ENCODE measurements at regions not wholly inside any gene's neighbourhood (a gene's known extent, or its start where the extent isn't known, plus 50 kb on each side); places are given as distances from the start of the nearest gene placed in this dataset.

DNA sequence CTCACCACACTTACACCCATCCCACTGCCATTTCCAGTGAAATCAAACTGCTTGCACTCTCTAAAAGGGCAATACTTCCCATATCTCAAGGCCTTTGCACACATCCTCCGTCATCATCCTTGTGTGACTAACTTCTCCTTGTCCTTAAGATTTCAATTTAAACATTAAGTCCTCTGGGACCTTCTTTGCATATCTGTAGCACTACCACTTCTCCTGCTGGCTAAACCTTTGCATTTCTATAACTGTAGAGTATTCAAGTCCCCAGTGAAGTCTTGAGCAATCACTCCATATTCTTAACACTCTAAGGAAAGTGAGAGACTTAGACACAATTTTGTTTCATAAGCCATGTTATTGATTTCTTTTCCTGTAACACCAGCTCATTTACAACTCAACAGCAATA, 136.8 kb upstream of the EPHA4 start:
- TF ChIP-seq CTCF (conservative IDR thresholded peaks at IDR 0.05 in 1 of 2, IDR thresholded peaks at IDR 0.05 in 1 of 2; ENCODE audit: extremely low read depth in 1 of 2, insufficient read depth in 1 of 2, low read depth in 1 of 2, low read length in 2 of 2) (no peak), EZH2 (IDR thresholded peaks at IDR 0.05; ENCODE audit: borderline replicate concordance, low read length) (no peak)

All from mammary epithelial cell (primary cell).